ENCODE measurements at regions not wholly inside any gene's neighbourhood (a gene's known extent, or its start where the extent isn't known, plus 50 kb on each side); places are given as distances from the start of the nearest gene placed in this dataset.
"Not testable (repeated sequence)": the region's sequence is repeated elsewhere in the genome, so short reads cannot be mapped to it uniquely, and the experiment has no call there.

DNA sequence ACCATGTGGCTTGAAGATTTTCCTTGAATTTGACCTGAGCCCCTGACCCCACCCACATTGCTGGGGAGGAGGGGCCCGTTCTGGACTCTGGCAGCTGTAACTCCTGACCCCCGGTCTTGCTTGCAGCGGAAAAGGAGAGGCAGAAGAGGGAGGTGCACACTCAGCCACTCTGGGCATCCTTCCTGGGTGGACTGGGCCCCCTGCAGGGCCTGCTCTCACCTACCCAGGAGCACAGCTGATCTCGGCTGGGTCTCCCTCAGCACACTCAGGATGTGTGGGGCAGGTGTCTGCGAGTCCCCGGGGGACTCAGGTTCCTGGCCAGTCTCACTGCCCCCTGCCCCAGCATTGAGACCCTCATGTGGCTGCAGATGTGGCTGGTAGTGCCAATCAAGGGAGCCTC, 57.5 kb upstream of the ZNF267 start:
- DNase-seq; H3K4me3 ChIP-seq (ENCODE audit: low read length in 2 of 2); intact Hi-C loops (cut with DNase I); H3K27ac ChIP-seq (ENCODE audit: low read depth in 1 of 2, low read length in 2 of 2); H3K4me1 ChIP-seq (ENCODE audit: control insufficient read depth in 1 of 2, insufficient read depth in 2 of 2, low read length in 2 of 2); H3K9me3 ChIP-seq (ENCODE audit: control insufficient read depth, low read length); H3K36me3 ChIP-seq (ENCODE audit: control insufficient read depth in 1 of 2, insufficient read depth in 2 of 2, low read length in 1 of 2); H3K27me3 ChIP-seq (ENCODE audit: control insufficient read depth in 1 of 2, insufficient read depth in 2 of 2, low read length in 1 of 2); ATAC-seq (ENCODE audit: low FRiP score): not testable (repeated sequence)
- WGBS, 2 donors = 70 to 73% methylated on average over 3 of the region's 6 CpGs

DNA sequence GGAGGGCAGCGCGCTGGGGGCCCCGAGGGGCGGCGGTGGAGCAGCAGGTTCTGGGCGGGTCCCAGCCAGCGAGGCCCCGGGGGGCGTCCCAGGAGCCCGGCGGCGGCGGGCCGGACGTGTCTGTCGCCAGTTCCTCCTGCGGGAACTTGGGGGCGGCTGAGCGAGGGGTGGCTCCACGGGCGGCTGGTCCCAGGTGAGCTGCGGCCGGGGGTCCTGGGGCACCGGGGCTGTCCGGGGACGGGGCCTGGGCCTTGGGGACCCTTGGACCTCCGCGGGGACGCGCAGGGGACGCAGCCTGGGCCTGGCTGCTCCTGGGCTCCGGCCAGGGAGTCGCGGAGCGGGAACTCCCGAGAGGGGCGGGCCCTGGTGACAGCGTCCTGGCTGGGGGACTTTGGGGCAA, 54.2 kb upstream of the ZNF267 start:
- Histone ChIP-seq H3K27ac (ENCODE audit: low read depth in 1 of 2, low read length in 2 of 2) (no peak overlapping the region), H3K4me1 (ENCODE audit: control insufficient read depth in 1 of 2, insufficient read depth in 2 of 2, low read length in 2 of 2) (no peaks in the 10 kb centered on the region), H3K9me3 (ENCODE audit: control insufficient read depth, low read length) (peaks cover 8% of the 10 kb centered on the region), H3K27me3 (ENCODE audit: control insufficient read depth in 1 of 2, insufficient read depth in 2 of 2, low read length in 1 of 2) (no peaks in the 10 kb centered on the region), H3K36me3 (ENCODE audit: control insufficient read depth in 1 of 2, insufficient read depth in 2 of 2, low read length in 1 of 2) (no peaks in the 10 kb centered on the region), H3K4me3 (ENCODE audit: low read length in 2 of 2) (no peak overlapping the region)
- 17% methylated on average over 30 to 38 of the region's 38 CpGs for WGBS, 2 donors
- no peak for ATAC-seq (ENCODE audit: low FRiP score)
- intact Hi-C loops (cut with DNase I) = no loop called here
- DNase-seq = no peak

DNA sequence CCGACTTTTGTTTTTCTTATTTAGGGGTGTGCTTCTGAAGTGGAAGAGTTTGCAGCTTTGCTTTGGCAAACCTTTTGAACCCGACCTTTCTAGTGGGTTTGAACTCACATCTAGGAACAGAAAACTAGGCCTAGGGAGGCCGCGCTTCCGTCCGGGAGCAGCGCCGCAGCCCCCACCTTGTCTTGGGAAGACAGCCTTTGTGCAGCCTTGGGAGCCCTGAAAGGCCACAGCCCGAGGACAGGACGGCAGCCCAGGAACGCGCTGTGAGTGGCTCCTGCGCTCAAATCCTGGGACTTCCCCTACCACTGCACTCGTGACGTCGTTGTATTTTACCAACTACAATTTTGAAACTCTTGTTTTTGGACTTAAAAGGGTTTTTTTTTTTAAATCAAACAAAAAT, 53.7 kb upstream of the ZNF267 start:
- Histone ChIP-seq H3K4me1 (ENCODE audit: control insufficient read depth in 1 of 2, insufficient read depth in 2 of 2, low read length in 2 of 2) (no peaks in the 10 kb centered on the region), H3K27ac (ENCODE audit: low read depth in 1 of 2, low read length in 2 of 2) (no peak overlapping the region), H3K36me3 (ENCODE audit: control insufficient read depth in 1 of 2, insufficient read depth in 2 of 2, low read length in 1 of 2) (no peaks in the 10 kb centered on the region), H3K9me3 (ENCODE audit: control insufficient read depth, low read length) (peaks cover 8% of the 10 kb centered on the region), H3K27me3 (ENCODE audit: control insufficient read depth in 1 of 2, insufficient read depth in 2 of 2, low read length in 1 of 2) (no peaks in the 10 kb centered on the region), H3K4me3 (ENCODE audit: low read length in 2 of 2) (no peak overlapping the region)
- DNase-seq (no peak), ATAC-seq (ENCODE audit: low FRiP score) (no peak)
- WGBS, 2 donors = 66% methylated on average over 16 of the region's 16 CpGs
- intact Hi-C loops (cut with DNase I) = no loop called here
